ENCODE measurements at regions not wholly inside any gene's neighbourhood (a gene's known extent, or its start where the extent isn't known, plus 50 kb on each side); places are given as distances from the start of the nearest gene placed in this dataset.

DNA sequence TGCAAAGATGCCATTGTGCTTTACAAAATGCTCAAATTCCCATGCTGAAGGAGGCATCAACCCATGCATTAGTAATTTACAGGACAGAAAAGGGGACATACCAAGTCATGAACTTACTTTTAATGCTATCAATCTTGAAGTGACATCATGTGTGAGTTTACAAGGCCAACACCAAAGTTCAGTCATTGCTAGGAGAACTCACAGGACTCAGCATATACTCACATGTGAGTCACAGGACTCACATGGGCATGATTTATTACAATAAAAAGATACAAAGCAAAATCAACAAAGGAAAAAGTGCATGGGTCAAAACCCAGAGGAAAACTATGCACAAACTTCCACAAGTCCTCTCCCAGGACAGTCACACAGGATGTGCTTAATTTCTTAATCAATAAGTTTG, 1656.0 kb downstream of the MRPL39 start:
- TF ChIP-seq, protein P1, sequence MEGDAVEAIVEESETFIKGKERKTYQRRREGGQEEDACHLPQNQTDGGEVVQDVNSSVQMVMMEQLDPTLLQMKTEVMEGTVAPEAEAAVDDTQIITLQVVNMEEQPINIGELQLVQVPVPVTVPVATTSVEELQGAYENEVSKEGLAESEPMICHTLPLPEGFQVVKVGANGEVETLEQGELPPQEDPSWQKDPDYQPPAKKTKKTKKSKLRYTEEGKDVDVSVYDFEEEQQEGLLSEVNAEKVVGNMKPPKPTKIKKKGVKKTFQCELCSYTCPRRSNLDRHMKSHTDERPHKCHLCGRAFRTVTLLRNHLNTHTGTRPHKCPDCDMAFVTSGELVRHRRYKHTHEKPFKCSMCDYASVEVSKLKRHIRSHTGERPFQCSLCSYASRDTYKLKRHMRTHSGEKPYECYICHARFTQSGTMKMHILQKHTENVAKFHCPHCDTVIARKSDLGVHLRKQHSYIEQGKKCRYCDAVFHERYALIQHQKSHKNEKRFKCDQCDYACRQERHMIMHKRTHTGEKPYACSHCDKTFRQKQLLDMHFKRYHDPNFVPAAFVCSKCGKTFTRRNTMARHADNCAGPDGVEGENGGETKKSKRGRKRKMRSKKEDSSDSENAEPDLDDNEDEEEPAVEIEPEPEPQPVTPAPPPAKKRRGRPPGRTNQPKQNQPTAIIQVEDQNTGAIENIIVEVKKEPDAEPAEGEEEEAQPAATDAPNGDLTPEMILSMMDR (conservative IDR thresholded peaks at IDR 0.05; ENCODE audit: low read length) = no peak
- TF ChIP-seq EZH2phosphoT487 (IDR thresholded peaks at IDR 0.05; ENCODE audit: borderline replicate concordance) = no peak
- H3K27me3 ChIP-seq (ENCODE audit: insufficient read depth, low read length, poor library complexity, severe bottlenecking) = no peaks in the 10 kb centered on the region
- H3F3A ChIP-seq (ENCODE audit: low read depth) = no peaks in the 10 kb centered on the region
- H3K9me2 ChIP-seq (replicated peaks; ENCODE audit: low read depth, low read length) = no peaks in the 10 kb centered on the region
- H3K79me2 ChIP-seq (ENCODE audit: insufficient read depth, low read length) = no peaks in the 10 kb centered on the region
- H3K36me3 ChIP-seq (ENCODE audit: insufficient read depth, low read length) = no peaks in the 10 kb centered on the region
- H3K9me3 ChIP-seq (ENCODE audit: insufficient read depth, low read depth, low read length) = no peaks in the 10 kb centered on the region
- no peak overlapping the region for H3K9ac ChIP-seq (ENCODE audit: low read depth, low read length, poor library complexity, severe bottlenecking)
- no peaks in the 10 kb centered on the region for H4K20me1 ChIP-seq (ENCODE audit: insufficient read depth, low read length, poor library complexity, severe bottlenecking)
- no peak overlapping the region for H2AFZ ChIP-seq (ENCODE audit: low read length)
- no peak overlapping the region for H3K4me3 ChIP-seq (ENCODE audit: low read length, poor library complexity, severe bottlenecking)
- peaks cover 66% of the 10 kb centered on the region for H3K4me1 ChIP-seq (ENCODE audit: insufficient read depth, low read length, poor library complexity, severe bottlenecking)
- no peak overlapping the region for H3K4me2 ChIP-seq (ENCODE audit: low read depth, low read length, poor library complexity, severe bottlenecking)

DNA sequence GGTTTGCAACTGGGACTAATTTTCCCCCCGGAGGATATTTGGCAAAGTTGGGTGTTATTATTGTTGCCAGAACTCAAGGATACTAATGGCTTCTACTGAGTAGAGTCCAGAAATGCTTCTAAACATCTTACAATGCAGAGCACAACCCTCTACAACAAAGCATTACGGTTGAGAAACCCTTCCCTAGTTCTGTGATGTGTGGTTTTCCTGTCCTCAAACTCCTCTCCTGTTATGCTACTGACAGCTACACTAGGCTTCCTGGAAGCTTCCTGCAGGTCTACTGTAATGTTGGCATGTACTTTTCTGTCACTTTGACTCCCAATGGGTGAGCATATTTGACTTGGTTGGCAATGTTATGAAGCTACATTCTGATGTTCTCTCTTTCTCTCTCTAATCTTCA, 1656.9 kb downstream of the MRPL39 start:
- H3K4me2 ChIP-seq (ENCODE audit: low read depth, low read length, poor library complexity, severe bottlenecking) = peak overlapping the region; percentile 66
- H3K79me2 ChIP-seq (ENCODE audit: insufficient read depth, low read length) = no peaks in the 10 kb centered on the region
- no peaks in the 10 kb centered on the region for H3K36me3 ChIP-seq (ENCODE audit: insufficient read depth, low read length)
- TF ChIP-seq EZH2phosphoT487 (IDR thresholded peaks at IDR 0.05; ENCODE audit: borderline replicate concordance) = no peak
- TF ChIP-seq, protein P1 (conservative IDR thresholded peaks at IDR 0.05; ENCODE audit: low read length) = no peak
- H3K9me2 ChIP-seq (replicated peaks; ENCODE audit: low read depth, low read length) = no peaks in the 10 kb centered on the region
- H3F3A ChIP-seq (ENCODE audit: low read depth) = no peaks in the 10 kb centered on the region
- no peaks in the 10 kb centered on the region for H3K9me3 ChIP-seq (ENCODE audit: insufficient read depth, low read depth, low read length)
- H3K9ac ChIP-seq (ENCODE audit: low read depth, low read length, poor library complexity, severe bottlenecking) = no peak overlapping the region
- no peaks in the 10 kb centered on the region for H4K20me1 ChIP-seq (ENCODE audit: insufficient read depth, low read length, poor library complexity, severe bottlenecking)
- peaks cover 57% of the 10 kb centered on the region for H3K4me1 ChIP-seq (ENCODE audit: insufficient read depth, low read length, poor library complexity, severe bottlenecking)
- H3K4me3 ChIP-seq (ENCODE audit: low read length, poor library complexity, severe bottlenecking) = peak overlapping the region; percentile 46
- no peaks in the 10 kb centered on the region for H3K27me3 ChIP-seq (ENCODE audit: insufficient read depth, low read length, poor library complexity, severe bottlenecking)
- H2AFZ ChIP-seq (ENCODE audit: low read length) = peak overlapping the region; percentile 60; the same call in 1 of the 2 replicates

DNA sequence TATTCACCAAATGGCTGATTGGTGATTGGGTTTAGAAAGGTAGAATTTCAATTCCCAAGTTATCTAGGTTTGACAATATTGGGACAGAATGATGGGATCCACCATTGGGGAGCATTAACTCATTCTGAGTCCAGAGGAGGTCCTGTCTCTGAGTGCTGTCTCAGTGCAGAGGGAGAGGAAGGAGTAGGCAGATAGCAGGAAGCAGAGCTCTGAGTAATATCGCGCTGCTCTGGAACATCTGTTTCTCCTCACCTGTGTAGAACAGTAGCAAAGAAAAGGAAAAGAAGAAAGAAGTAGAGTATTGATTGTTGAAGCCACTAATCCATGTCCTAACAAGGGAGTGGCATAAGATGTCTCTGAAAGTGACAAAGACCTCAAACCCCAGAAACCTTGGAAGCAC, 1657.8 kb downstream of the MRPL39 start:
- no peaks in the 10 kb centered on the region for H3K36me3 ChIP-seq (ENCODE audit: insufficient read depth, low read length)
- no peaks in the 10 kb centered on the region for H3F3A ChIP-seq (ENCODE audit: low read depth)
- no peaks in the 10 kb centered on the region for H3K9me3 ChIP-seq (ENCODE audit: insufficient read depth, low read depth, low read length)
- no peaks in the 10 kb centered on the region for H3K9me2 ChIP-seq (replicated peaks; ENCODE audit: low read depth, low read length)
- TF ChIP-seq EZH2phosphoT487 (IDR thresholded peaks at IDR 0.05; ENCODE audit: borderline replicate concordance) = no peak
- TF ChIP-seq, protein P1 (conservative IDR thresholded peaks at IDR 0.05; ENCODE audit: low read length) = no peak
- H3K4me2 ChIP-seq (ENCODE audit: low read depth, low read length, poor library complexity, severe bottlenecking) = no peak overlapping the region
- no peak overlapping the region for H3K4me3 ChIP-seq (ENCODE audit: low read length, poor library complexity, severe bottlenecking)
- H3K9ac ChIP-seq (ENCODE audit: low read depth, low read length, poor library complexity, severe bottlenecking) = no peak overlapping the region
- H3K79me2 ChIP-seq (ENCODE audit: insufficient read depth, low read length) = no peaks in the 10 kb centered on the region
- no peaks in the 10 kb centered on the region for H3K27me3 ChIP-seq (ENCODE audit: insufficient read depth, low read length, poor library complexity, severe bottlenecking)
- no peaks in the 10 kb centered on the region for H4K20me1 ChIP-seq (ENCODE audit: insufficient read depth, low read length, poor library complexity, severe bottlenecking)
- peak overlapping the region; percentile 69 for H2AFZ ChIP-seq (ENCODE audit: low read length)
- H3K4me1 ChIP-seq (ENCODE audit: insufficient read depth, low read length, poor library complexity, severe bottlenecking) = peaks cover 49% of the 10 kb centered on the region

Measured in Loucy (cell line).